ENCODE measurements at regions not wholly inside any gene's neighbourhood (a gene's known extent, or its start where the extent isn't known, plus 50 kb on each side); places are given as distances from the start of the nearest gene placed in this dataset.

- DNase-seq (ENCODE audit: low spot score) = no peak
These were observed 689.4 kb upstream of the WWC1 start for GRCh38 chr5:167602067-167602466.

GRCh38 chr5:167603135-167603534 lies 688.3 kb upstream of the WWC1 start:
- no peak for DNase-seq (ENCODE audit: low spot score)

DNA sequence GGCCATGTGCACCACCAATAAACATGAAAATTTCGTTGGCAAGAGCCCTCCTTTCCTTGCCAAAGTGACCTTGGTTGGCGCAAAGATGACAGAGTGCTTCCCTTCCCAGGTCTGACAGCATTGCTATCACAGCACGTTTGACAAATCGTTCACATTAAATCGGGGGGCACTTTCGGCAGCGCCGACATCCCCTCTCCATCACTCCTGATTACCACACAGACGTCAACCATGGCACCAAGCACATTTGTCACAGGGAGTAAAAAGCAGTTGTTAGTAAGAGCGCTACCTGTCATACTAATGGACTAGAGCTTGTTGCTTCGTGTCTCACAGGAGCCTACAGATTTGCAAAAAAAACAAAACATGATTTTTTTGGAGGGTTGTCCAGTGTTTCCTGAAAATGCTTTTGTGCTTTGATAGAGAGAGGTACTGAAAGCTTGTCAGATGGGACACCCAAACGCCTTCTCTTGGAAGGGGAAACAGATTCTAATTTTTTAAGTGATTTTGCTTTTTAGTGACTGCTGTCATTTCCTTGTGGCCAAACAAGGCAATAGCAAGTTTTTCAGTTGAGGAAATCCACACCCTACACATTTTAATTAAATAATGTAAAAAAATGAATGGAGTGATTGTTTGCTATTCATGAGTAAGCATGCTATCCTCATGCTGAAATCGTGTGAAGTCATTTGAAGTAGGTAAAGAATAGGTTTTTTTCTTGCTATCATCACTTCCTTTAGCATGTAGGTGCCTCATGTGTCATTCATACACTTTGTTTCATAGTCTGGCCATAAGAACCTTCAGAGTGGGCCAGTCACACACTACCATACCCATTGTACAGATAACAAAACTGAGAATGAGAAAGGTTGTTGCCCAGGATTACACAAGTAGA lies 682.8 kb upstream of the WWC1 start:
- no peak for DNase-seq (ENCODE audit: low spot score)

DNA sequence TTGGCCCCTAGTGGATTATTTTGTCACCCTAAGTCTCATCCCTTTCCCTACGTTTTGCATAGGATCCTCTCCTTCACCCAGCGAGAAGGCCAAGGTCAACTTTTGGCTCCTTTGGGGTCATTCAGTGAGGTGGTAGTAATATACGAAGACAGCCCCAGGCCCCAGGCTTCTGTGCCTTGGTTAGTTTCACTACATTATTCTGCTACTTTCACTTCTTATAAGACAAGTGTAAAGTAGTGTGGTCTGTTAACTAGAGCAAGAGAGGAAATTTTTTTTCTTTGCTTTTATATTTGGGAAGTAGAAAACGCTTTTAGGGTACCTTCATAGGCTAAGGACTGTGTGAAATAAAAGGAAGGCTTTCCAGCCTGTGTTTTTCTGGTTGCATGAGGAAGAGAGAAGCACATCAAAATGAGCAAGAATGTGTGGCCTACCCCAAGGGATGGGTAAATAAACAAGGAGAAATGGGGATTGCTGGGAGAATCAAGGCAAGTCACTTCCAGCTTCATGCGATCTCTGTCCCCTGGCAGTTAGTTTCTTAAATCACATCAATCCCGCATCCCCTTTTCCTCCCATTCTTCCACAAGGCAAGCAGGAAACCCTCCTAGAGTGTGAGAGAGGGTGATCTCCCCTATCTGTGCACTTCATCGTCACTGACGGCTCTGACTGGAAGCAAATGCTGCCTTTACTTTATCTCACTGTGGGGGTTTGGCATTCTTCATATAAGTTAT lies 677.0 kb upstream of the WWC1 start:
- no peak for DNase-seq (ENCODE audit: low spot score)

- no peak for DNase-seq (ENCODE audit: low spot score)
These were observed 675.2 kb upstream of the WWC1 start for GRCh38 chr5:167616043-167616890.

- no peak for DNase-seq (ENCODE audit: low spot score)
These were observed 668.1 kb upstream of the WWC1 start for GRCh38 chr5:167623354-167623753.

- no peak for DNase-seq (ENCODE audit: low spot score)
These were observed 667.4 kb upstream of the WWC1 start for GRCh38 chr5:167624053-167624452.

DNA sequence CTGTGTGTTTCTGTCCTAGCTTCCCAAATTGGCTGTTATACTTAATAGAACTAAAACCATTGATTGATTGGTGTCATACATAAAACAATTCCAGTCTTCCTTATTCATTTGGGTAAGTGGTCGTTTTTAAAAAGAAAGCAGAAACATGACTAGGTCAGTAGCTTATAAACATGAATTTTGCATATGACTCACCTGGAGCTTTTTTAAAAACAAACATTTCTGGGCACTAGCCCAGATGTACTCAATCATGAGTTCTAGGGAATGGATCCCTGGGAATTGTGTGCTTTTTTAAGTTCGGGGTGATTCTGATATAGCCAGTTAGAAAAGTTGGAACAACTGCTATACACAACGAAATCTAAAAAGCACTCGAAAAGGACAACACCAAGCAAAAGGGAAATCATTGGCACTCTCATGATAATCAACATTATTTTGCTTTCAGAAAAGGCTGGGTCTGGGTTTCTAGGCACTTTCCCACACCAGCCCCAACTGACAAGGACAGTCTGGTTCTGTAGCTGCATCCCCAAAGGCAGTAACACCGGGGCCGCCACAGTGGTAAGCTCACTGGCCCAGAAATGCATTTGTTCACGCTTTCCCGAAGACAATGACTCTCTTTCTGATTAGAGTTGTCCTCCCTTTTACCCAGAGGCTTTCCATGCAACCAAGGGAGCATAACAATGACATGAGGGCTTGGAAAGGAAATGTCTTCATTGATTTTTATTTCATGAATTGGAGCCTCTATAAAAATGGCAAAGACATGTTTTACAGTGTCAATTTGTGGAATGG lies 664.9 kb upstream of the WWC1 start:
- no peak for DNase-seq (ENCODE audit: low spot score)

DNA sequence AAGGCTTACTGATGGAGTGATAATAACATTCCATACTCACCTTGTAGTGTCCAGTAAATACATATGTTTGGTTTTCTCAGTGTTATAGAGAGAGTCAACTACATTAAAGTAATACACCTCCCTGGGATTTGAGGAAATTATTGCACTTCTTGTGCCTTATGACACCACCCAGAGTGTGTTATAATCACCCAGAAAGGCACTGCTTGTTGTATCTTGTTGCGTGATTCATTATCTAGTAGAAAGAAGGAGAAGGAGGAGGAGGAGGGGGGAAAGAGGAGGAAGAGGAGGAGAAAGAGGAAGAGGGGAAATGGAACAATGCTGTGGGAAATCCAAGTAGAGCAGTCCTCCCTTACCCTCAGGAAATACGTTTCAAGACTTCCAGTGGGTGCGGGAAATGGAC lies 661.8 kb upstream of the WWC1 start:
- no peak for DNase-seq (ENCODE audit: low spot score)

GRCh38 chr5:167631191-167631590 lies 660.3 kb upstream of the WWC1 start:
- no peak for DNase-seq (ENCODE audit: low spot score)

GRCh38 chr5:167633114-167633513 lies 658.3 kb upstream of the WWC1 start:
- DNase-seq (ENCODE audit: low spot score) = no peak

GRCh38 chr5:167633931-167634341 lies 657.5 kb upstream of the WWC1 start:
- DNase-seq (ENCODE audit: low spot score) = no peak

DNA sequence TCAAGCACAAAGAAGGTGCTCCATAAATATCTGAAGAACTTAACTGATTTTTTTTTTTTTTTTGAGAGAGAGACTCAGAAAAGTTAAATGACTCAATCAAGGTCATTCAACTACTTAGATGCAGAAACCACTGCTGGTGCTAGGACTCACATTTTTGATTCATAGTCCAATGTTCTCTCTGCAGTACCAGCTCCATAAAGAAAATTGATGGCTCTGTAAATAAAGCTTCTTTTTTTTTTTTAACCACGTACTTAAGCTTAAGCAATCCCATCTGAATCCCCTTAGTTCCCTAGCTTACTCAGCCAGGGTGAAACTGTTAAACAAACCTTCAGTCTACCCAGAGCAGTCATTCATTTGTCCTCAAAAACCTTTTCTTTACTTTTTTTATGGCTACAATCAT lies 657.0 kb upstream of the WWC1 start:
- no peak for DNase-seq (ENCODE audit: low spot score)

- DNase-seq (ENCODE audit: low spot score) = no peak
These were observed 652.6 kb upstream of the WWC1 start for GRCh38 chr5:167638816-167639215.

- DNase-seq (ENCODE audit: low spot score) = no peak
These were observed 652.2 kb upstream of the WWC1 start for GRCh38 chr5:167639273-167639672.

GRCh38 chr5:167639766-167640165 lies 651.7 kb upstream of the WWC1 start:
- no peak for DNase-seq (ENCODE audit: low spot score)

DNA sequence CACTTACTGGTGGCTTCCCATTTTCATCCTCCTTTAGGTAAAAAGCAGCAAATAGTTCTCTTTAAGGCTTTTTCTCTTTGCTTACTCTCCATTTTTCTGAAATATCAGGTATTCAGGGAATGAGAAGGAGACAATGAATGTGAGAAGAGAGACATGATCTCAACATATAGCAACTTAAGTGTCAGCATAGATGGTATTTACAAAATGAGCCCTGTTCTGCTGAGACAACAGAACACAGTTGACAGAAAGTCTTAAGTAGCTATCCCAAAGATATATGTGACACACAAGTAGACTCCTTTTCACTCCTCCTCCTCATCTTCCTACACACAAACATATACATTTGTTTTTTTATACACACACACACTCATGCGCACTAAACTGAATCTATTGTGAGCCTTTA lies 649.3 kb upstream of the WWC1 start:
- no peak for DNase-seq (ENCODE audit: low spot score)

DNA sequence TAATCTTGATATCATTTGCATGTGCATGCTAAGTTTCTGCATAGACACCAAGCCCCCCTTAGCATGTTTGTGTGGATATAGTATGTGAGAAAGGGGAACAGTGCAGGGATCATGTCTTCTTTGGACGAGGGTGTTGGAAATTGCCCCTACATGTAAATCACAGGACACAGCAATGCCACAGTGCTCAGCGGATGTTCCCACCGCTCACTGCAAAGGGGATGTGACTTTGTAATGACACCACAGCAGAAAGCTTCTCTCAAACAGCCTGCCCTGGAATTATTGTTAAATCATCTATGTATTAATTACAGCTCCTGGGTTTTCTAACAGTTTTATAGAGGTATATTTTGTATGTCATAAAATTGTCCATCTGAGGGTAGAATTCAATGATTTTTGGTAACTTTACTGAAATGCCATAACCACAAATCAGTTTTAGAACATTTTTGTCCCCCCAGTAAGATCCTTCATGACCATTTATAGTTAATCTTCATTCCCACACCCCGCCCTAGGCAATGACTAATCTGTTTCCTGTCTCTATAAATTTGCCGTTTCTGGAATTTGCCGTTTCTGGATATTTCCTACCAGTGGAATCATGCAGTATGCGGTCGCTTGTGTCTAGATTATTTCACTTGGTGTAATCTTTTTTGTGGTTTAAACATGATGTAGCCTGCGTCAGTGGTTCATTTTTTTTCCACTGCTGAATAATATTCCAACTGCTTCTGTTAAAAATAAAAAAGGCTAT lies 648.5 kb upstream of the WWC1 start:
- DNase-seq (ENCODE audit: low spot score) = no peak

DNA sequence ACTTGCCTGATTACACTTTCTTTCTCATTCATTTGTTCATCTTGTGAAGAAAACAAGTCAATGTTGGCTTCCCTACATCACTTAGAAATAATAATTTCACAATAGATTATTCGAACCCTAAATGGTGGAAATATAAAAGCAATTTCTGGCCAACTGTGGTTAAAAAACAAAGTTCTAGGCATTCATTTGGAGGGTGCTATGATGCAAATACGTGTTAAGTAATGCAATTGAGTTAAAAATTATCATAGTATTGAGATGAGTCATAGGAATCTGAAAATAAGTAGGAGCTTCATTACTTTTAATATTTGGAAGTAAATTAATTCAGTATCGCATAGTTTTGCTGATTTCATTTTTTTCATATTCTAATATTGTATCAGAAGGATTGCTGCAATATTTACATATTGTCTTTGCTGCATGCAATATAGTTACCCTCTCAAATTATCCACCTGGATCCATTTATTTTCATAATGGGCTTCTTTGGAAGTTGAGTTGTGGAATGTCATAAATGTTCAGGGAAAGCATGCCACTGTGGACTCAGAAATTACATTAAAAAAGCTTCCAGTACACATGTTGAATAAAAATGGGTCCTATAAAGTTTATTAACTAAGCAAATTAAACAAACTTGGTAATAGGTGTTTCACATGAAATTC lies 647.7 kb upstream of the WWC1 start:
- no peak for DNase-seq (ENCODE audit: low spot score)

- no peak for DNase-seq (ENCODE audit: low spot score)
These were observed 646.8 kb upstream of the WWC1 start for GRCh38 chr5:167644619-167645018.

DNA sequence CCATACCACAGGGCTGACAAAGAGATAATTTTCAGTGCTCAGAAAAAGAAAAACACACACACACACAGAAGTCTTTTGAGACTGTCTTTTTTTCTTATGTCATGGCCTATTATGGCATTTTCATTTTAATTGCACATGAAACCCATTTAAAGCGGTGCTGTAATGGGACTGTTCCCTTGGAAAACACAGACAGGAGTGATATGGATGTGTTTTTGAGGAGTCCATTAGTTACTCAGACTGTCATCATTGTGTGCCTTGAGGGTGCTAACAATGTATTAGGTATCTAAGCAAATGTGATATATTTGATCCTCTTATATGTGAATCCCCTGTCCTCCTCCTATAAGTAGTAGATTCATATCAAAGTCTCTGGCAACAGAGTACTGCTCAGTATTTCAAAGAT lies 642.0 kb upstream of the WWC1 start:
- DNase-seq (ENCODE audit: low spot score) = no peak

Data from HuH-7.5 (cell line).